K562 (cell line): ENCODE measurements at regions not wholly inside any gene's neighbourhood (a gene's known extent, or its start where the extent isn't known, plus 50 kb on each side); places are given as distances from the start of the nearest gene placed in this dataset.

Experiments used
- ATAC-seq: fragments of 200-7000 bp; cut with Tn5 transposase; 3 replicates; pipeline ENCODE4 v1.9.1; 2020; ENCODE audit warnings: moderate library complexity
- BruUV-seq: library from RNA; stranded (reverse); fragments of 400-500 nt; replicated peaks from 2 replicates; lab custom pipeline; 2021; lab: Mats Ljungman, UMichigan
- CTCF ChIA-PET: fragments of 300-600 bp; formaldehyde crosslinking; extraction: SDS; loops from one replicate; lab custom pipeline; 2021; ENCODE audit warnings: low intra/inter-chr PET ratio; lab: Yijun Ruan, JAX
- POLR2A ChIA-PET: fragments of 300-600, 350-650 bp; sonication (Branson Sonifier 250); formaldehyde crosslinking; extraction: SDS; loops from one replicate; lab custom pipeline; 2021; ENCODE audit warnings: antibody characterized with exemption, inconsistent platforms; lab: Yijun Ruan, JAX
- DNase-seq, 4 experiments: peaks; one replicate each; pipeline versions ENCODE4 v3.0.0 to v3.0.0-alpha.2; 2011 to 2018; ENCODE audit warnings: low spot score in 3 of 4, mixed read lengths in 3 of 4; ENCODE audit errors: extremely low read depth in 1 of 4
- FAIRE-seq: peaks from 2 replicates; lab custom pipeline; 2011; peaks lifted over from hg19 to GRCh38; lab: Jason Lieb, UNC
- H2AFZ ChIP-seq: 2 replicates; pipeline ENCODE4 v1.6.0; 2011; ENCODE audit warnings: low read depth, low read length, control low read depth, inconsistent platforms
- H3K27ac ChIP-seq: fragments of 200-600 bp; 3 replicates; pipeline ENCODE4 v1.8.0; 2011; ENCODE audit warnings: low read depth, mild to moderate bottlenecking, control low read depth, inconsistent platforms, low read length, moderate library complexity, mixed read lengths; ENCODE audit errors: extremely low read depth
- H3K27me3 ChIP-seq, 2 experiments: fragments of 300-600 bp in 1 of 2; 2 replicates in 1 of 2; 3 replicates in 1 of 2; pipeline versions ENCODE4 v1.6.0 to v1.8.0; 2011; ENCODE audit warnings: inconsistent platforms in 2 of 2, low read length in 2 of 2, mild to moderate bottlenecking in 1 of 2, mixed read lengths in 1 of 2, moderate library complexity in 1 of 2; ENCODE audit not compliant: control insufficient read depth in 2 of 2, insufficient read depth in 2 of 2
- H3K36me3 ChIP-seq: fragments of 300-600 bp; 3 replicates; pipeline ENCODE4 v1.8.0; 2011; ENCODE audit warnings: mild to moderate bottlenecking, low read length, inconsistent platforms; ENCODE audit not compliant: control insufficient read depth, insufficient read depth
- H3K4me1 ChIP-seq, 2 experiments: fragments of 200-600 bp in 1 of 2; replicated peaks in 1 of 2; 2 replicates in 1 of 2; 3 replicates in 1 of 2; pipeline versions ENCODE4 v1.5.1 to v1.8.0; 2011; ENCODE audit warnings: inconsistent platforms in 2 of 2, low read length in 2 of 2, mild to moderate bottlenecking in 1 of 2, mixed read lengths in 1 of 2, moderate library complexity in 1 of 2; ENCODE audit not compliant: control insufficient read depth in 2 of 2, insufficient read depth in 2 of 2
- H3K4me2 ChIP-seq: 2 replicates; pipeline ENCODE4 v1.6.1; 2011; ENCODE audit warnings: low read length, control low read depth, inconsistent platforms, mixed read lengths; ENCODE audit not compliant: insufficient read depth
- H3K4me3 ChIP-seq: fragments of 200-600 bp; sonication (generic), shearing (Covaris generic); 2 replicates; pipeline ENCODE4 v1.5.1; 2016; ENCODE audit warnings: control low read depth, inconsistent platforms
- H3K79me2 ChIP-seq: fragments of 200-600 bp; 3 replicates; pipeline ENCODE4 v1.8.0; 2011; ENCODE audit warnings: low read length, inconsistent platforms; ENCODE audit not compliant: control insufficient read depth, insufficient read depth
- H3K9ac ChIP-seq, 2 experiments: 2 replicates each; pipeline versions ENCODE4 v1.6.0 to v1.6.1; 2011; ENCODE audit warnings: low read depth in 2 of 2, low read length in 2 of 2, control low read depth in 1 of 2, inconsistent platforms in 1 of 2, mild to moderate bottlenecking in 1 of 2, mixed read lengths in 1 of 2; ENCODE audit not compliant: insufficient read depth in 1 of 2
- H3K9me1 ChIP-seq: one replicate; pipeline ENCODE4 v1.6.0; 2011; ENCODE audit warnings: inconsistent platforms, mild to moderate bottlenecking, low read length, moderate library complexity; ENCODE audit not compliant: control insufficient read depth, insufficient read depth
- H3K9me3 ChIP-seq: replicated peaks from 2 replicates; pipeline ENCODE4 v1.5.1; 2011; ENCODE audit warnings: low read depth, low read length, inconsistent platforms; ENCODE audit not compliant: control insufficient read depth, insufficient read depth
- H4K20me1 ChIP-seq: replicated peaks from 2 replicates; pipeline ENCODE4 v1.6.1; 2011; ENCODE audit warnings: low read length, inconsistent platforms, mixed read lengths; ENCODE audit not compliant: control insufficient read depth, insufficient read depth
- BCOR ChIP-seq: fragments of 450-650 bp; IDR thresholded peaks from 2 replicates; pipeline ENCODE4 v1.6.1; 2016
- BRD9 ChIP-seq: fragments of 450-650 bp; IDR thresholded peaks from 2 replicates; pipeline ENCODE4 v1.6.1; 2018; ENCODE audit warnings: low read depth; ENCODE audit not compliant: partially characterized antibody
- CBX5 ChIP-seq: IDR thresholded peaks from 2 replicates; pipeline ENCODE4 v1.6.1; 2014; ENCODE audit warnings: low read depth, borderline replicate concordance
- KDM5B ChIP-seq: fragments of 200-600 bp; sonication (generic); IDR thresholded peaks from 2 replicates; pipeline ENCODE4 v1.6.1; 2012; ENCODE audit warnings: low read depth, mild to moderate bottlenecking, moderate library complexity, low read length, control low read depth, inconsistent platforms; ENCODE audit not compliant: insufficient replicate concordance
- MCM7 ChIP-seq, 2 experiments: fragments of 450-650 bp; IDR thresholded peaks; 2 replicates each; pipeline ENCODE4 v1.6.1; 2016 to 2018
- MEF2D ChIP-seq: conservative IDR thresholded peaks from 2 replicates; pipeline ENCODE4 v1.6.1; 2016; ENCODE audit warnings: low read depth, missing genetic modification characterization, missing compliant biosample characterization
- PHF8 ChIP-seq: fragments of 200-600 bp; sonication (generic); IDR thresholded peaks from 2 replicates; pipeline ENCODE4 v1.6.1; 2012; ENCODE audit warnings: mixed run types, mild to moderate bottlenecking, inconsistent platforms, low read length, moderate library complexity, borderline replicate concordance
- RFX5 ChIP-seq: IDR thresholded peaks from 2 replicates; pipeline ENCODE4 v1.6.1; 2011; ENCODE audit warnings: low read depth, mild to moderate bottlenecking, improper control_type of control experiment, low read length
- TCF3 ChIP-seq: sonication (generic); formaldehyde crosslinking; IDR thresholded peaks from 2 replicates; pipeline ENCODE4 v1.4.0; 2020; ENCODE audit warnings: mild to moderate bottlenecking, missing genetic modification reagents
- TFAP4 ChIP-seq: sonication (generic); formaldehyde crosslinking; IDR thresholded peaks from 2 replicates; pipeline ENCODE4 v1.8.0; 2022; ENCODE audit warnings: missing genetic modification reagents, mild to moderate bottlenecking, moderate library complexity, borderline replicate concordance
- ZBTB9 ChIP-seq: fragments of 450-650 bp; formaldehyde crosslinking; IDR thresholded peaks from 2 replicates; pipeline ENCODE4 v1.4.0; 2020; ENCODE audit warnings: mild to moderate bottlenecking, moderate library complexity
- ZKSCAN1 ChIP-seq: fragments of 150-350 bp; IDR thresholded peaks from 2 replicates; pipeline ENCODE4 v1.6.1; 2016; ENCODE audit warnings: low read depth, low read length
- WGBS: fragments of 100-300 bp; shearing (Covaris generic); methylation state at CpG from one replicate; pipeline ENCODE4 v1.1.6; 2016; ENCODE audit warnings: low coverage, mixed read lengths; ENCODE audit not compliant: insufficient coverage; ENCODE audit errors: missing lambda C conversion rate; 5-methylcytosine and 5-hydroxymethylcytosine counted together
- in situ Hi-C: fragments of 300-500 bp; cut with MboI; formaldehyde crosslinking; loops from 4 replicates; pipeline ENCODE4 v1.15.0; 2018; ENCODE audit warnings: inconsistent platforms, mixed read lengths
- intact Hi-C: fragments of 100-400 bp; cut with micrococcal nuclease; formaldehyde crosslinking; loops from 2 replicates; pipeline ENCODE4 v1.14.2; 2022

- no peak overlapping the region for H3K4me3 ChIP-seq
- no peaks in the 10 kb centered on the region for H3K79me2 ChIP-seq
- in situ Hi-C loops (no loop called here), intact Hi-C loops (no loop called here)
- ChIA-PET CTCF (no interaction called here), POLR2A (no interaction called here)
- no peak for TF ChIP-seq TFAP4
- no peak for TF ChIP-seq BCOR
- TF ChIP-seq MCM7 (IDR thresholded peaks at IDR 0.05), result no peak
- no peak for TF ChIP-seq CBX5
- TF ChIP-seq PHF8, result no peak
- no peak for TF ChIP-seq RFX5
- no peak for TF ChIP-seq KDM5B
- TF ChIP-seq ZBTB9 (CRISPR knock-in tag), result no peak
- TF ChIP-seq MEF2D (tag), result no peak
- TF ChIP-seq ZKSCAN1, result no peak
- no peak for TF ChIP-seq BRD9
- TF ChIP-seq TCF3 (CRISPR knock-in tag), result no peak
- no peaks in the 10 kb centered on the region for H3K36me3 ChIP-seq
- no peaks in the 10 kb centered on the region for H3K4me1 ChIP-seq
- H2AFZ ChIP-seq, result no peak overlapping the region
- no peak overlapping the region for H3K4me2 ChIP-seq
- FAIRE-seq (no peak), ATAC-seq (no peak), DNase-seq (no peak)
- H3K9me3 ChIP-seq, result no peaks in the 10 kb centered on the region
- H3K9ac ChIP-seq, result no peak overlapping the region
- H4K20me1 ChIP-seq, result no peaks in the 10 kb centered on the region
- no TSS peak for BruUV-seq
- 0% methylated on average over 1 of the region's 1 CpG for WGBS
- H3K27me3 ChIP-seq, result no peaks in the 10 kb centered on the region
- no peaks in the 10 kb centered on the region for H3K9me1 ChIP-seq
- no peak overlapping the region for H3K27ac ChIP-seq
Measured at GRCh38 chr4:135553213-135553612, 1351.6 kb upstream of the PABPC4L start.
